ENCODE measurements at regions not wholly inside any gene's neighbourhood (a gene's known extent, or its start where the extent isn't known, plus 50 kb on each side); places are given as distances from the start of the nearest gene placed in this dataset.
A peak's percentile ranks its signal among the peaks of the same experiment; 100 is the strongest.

DNA sequence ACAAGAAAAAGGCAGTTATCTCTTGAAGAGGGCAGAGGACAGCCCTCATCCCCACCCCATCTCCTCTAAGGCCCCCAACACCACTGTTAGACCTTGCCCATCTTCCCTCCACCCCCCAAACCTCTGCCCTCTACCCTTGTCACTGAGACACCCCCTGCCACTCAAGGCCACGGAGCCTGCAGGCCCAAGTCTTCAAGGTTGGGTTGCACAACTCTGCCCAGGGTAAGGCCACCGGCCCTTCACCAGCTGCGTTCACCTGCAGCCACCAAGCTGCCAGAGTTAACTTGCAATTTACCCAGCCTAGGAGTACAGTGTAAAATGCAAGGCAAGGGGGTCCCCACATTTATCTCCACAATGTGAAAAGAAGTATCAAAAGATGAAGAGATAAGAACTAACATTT, 128.7 kb upstream of the PKDCC start:
- no peak for TF ChIP-seq POLR2AphosphoS5 (IDR thresholded peaks at IDR 0.05)
- no peak for TF ChIP-seq EP300 (IDR thresholded peaks at IDR 0.05)
- TF ChIP-seq POLR2A (IDR thresholded peaks at IDR 0.05) = no peak
- TF ChIP-seq, protein P1, sequence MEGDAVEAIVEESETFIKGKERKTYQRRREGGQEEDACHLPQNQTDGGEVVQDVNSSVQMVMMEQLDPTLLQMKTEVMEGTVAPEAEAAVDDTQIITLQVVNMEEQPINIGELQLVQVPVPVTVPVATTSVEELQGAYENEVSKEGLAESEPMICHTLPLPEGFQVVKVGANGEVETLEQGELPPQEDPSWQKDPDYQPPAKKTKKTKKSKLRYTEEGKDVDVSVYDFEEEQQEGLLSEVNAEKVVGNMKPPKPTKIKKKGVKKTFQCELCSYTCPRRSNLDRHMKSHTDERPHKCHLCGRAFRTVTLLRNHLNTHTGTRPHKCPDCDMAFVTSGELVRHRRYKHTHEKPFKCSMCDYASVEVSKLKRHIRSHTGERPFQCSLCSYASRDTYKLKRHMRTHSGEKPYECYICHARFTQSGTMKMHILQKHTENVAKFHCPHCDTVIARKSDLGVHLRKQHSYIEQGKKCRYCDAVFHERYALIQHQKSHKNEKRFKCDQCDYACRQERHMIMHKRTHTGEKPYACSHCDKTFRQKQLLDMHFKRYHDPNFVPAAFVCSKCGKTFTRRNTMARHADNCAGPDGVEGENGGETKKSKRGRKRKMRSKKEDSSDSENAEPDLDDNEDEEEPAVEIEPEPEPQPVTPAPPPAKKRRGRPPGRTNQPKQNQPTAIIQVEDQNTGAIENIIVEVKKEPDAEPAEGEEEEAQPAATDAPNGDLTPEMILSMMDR (IDR thresholded peaks at IDR 0.05) = no peak

DNA sequence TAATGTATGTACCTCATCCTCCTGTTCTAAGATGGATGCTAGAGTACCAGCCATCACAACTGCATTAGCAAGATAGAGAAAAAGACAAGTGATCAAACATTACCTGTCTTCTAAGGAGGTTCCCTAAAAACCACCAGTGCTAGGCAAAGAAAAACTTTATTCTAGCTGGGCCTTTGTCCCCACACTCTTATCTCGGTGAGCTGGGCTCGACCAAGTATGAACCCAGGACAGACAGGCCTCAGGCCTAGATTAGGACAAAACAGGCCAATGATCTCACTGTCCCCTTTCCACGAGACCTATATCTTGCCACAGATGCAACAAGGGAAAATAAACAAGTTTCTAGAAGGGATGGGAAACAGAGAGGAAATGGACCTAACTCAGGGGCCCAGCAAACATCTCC, 127.6 kb upstream of the PKDCC start:
- Histone ChIP-seq H3K4me3 (no peak overlapping the region), H3K4me1 (no peaks in the 10 kb centered on the region), H3K36me3 (no peaks in the 10 kb centered on the region), H3K9me3 (no peaks in the 10 kb centered on the region), H3K27ac (no peak overlapping the region), H3K27me3 (no peaks in the 10 kb centered on the region)
- TF ChIP-seq POLR2A (IDR thresholded peaks at IDR 0.05) (no peak), EP300 (IDR thresholded peaks at IDR 0.05) (no peak), POLR2AphosphoS5 (IDR thresholded peaks at IDR 0.05) (no peak)
- TF ChIP-seq, protein P1 (IDR thresholded peaks at IDR 0.05) = no peak
- 88 to 100% methylated on average over 2 to 3 of the region's 3 CpGs for WGBS, 2 donors (ENCODE audit: low coverage in 1 of 2)
- ATAC-seq = no peak

More for the DNA sequence above, 128.7 kb upstream of the PKDCC start:
- Histone ChIP-seq H3K27me3 (no peaks in the 10 kb centered on the region), H3K4me3 (no peak overlapping the region), H3K9me3 (no peaks in the 10 kb centered on the region), H3K4me1 (no peaks in the 10 kb centered on the region), H3K27ac (no peak overlapping the region), H3K36me3 (no peaks in the 10 kb centered on the region)
- 100% methylated on average over 1 of the region's 3 CpGs; no CpG with 5 or more reads in 1 of the 2 donors for WGBS, 2 donors (ENCODE audit: low coverage in 1 of 2)
- no peak for ATAC-seq

DNA sequence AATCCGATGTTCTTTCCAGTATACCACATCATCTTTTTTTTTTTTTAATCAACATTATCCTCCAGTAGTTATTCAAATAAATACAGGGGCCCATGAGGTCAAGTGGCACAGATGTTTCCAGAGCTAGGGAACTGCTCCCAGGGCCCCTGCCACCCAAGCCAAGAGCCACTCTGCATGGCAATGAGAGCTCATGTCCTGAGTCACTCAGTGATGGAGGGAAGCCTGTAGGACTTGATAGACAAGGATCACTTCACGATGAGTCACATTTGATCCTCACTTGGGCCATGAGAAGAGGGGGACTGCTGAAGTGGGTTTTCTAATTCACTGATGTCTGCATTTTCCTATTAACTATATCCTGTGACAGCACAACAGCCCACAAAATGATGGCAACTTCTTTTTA, 127.0 kb upstream of the PKDCC start:
- Histone ChIP-seq H3K4me3 (no peak overlapping the region), H3K36me3 (no peaks in the 10 kb centered on the region), H3K27me3 (no peaks in the 10 kb centered on the region), H3K9me3 (no peaks in the 10 kb centered on the region), H3K27ac (no peak overlapping the region), H3K4me1 (no peaks in the 10 kb centered on the region)
- ATAC-seq = no peak
- TF ChIP-seq, protein P1 (IDR thresholded peaks at IDR 0.05) = no peak
- TF ChIP-seq EP300 (IDR thresholded peaks at IDR 0.05) (no peak), POLR2A (IDR thresholded peaks at IDR 0.05) (no peak), POLR2AphosphoS5 (IDR thresholded peaks at IDR 0.05) (no peak)
- WGBS, 2 donors (ENCODE audit: low coverage in 1 of 2) = 100% methylated on average over 1 of the region's 2 CpGs; no CpG with 5 or more reads in 1 of the 2 donors

DNA sequence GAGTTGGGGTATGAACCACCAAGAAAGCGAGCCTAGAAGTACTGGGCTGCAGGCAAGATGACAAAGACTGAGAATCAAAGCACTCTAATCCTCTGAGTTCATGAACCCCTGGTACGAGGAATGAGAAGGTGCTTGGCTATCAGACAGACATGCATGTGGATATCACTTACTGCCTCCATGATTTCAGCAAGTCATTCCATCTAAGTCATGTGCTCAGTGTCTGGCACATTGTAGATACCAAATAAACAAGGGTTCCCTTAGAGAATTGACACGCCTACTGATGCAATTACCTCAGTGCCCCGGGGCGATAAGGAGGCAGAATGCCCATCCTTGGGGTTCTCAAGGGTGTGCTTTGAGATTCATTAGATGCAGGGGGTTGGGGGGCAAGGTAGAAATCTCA, 125.6 kb upstream of the PKDCC start:
- Histone ChIP-seq H3K27me3 (no peaks in the 10 kb centered on the region), H3K27ac (no peak overlapping the region), H3K4me3 (no peak overlapping the region), H3K4me1 (peaks cover 0 to 13% (median 0%) of the 10 kb centered on the region in 3 donors), H3K9me3 (no peaks in the 10 kb centered on the region), H3K36me3 (no peaks in the 10 kb centered on the region)
- 67 to 74% methylated on average over 1 to 3 of the region's 5 CpGs for WGBS, 2 donors (ENCODE audit: low coverage in 1 of 2)
- TF ChIP-seq POLR2AphosphoS5 (IDR thresholded peaks at IDR 0.05) (no peak), EP300 (IDR thresholded peaks at IDR 0.05) (no peak), POLR2A (IDR thresholded peaks at IDR 0.05) (no peak)
- TF ChIP-seq, protein P1 (IDR thresholded peaks at IDR 0.05) = no peak
- peak; percentile 60 for ATAC-seq

DNA sequence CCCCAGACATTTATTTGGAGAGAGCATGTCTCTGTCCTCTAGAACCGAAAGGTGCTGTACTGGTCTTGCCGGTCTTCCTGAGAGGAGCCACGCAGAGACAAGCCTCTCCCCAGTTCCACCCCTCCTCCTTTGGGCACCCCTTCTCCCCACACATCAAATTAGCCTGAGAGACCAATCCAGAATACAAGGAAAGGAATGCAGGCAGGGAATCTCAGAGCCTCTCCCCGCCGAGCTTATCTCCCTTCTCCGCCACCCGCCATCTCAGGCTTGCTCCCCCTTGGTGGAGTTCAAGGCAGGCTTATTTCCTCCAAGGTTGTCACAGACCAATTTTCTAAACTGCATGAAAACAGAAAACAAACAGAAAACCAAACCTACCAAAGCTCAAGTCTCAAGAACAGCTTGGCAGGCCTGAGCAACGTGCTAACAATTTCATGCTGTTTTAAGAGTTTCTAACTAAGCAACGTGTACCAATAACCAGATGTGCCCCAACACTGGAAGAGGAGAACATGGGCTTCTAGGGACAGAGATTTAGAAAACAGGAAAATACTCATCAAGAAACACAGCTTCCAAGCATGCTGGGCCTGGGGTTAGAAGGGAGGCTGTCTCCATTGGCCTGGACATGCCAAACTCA, 124.5 kb upstream of the PKDCC start:
- no peak for ATAC-seq
- H3K36me3 ChIP-seq = no peaks in the 10 kb centered on the region
- TF ChIP-seq EP300 (IDR thresholded peaks at IDR 0.05) (no peak), POLR2A (IDR thresholded peaks at IDR 0.05) (no peak), POLR2AphosphoS5 (IDR thresholded peaks at IDR 0.05) (no peak)
- TF ChIP-seq, protein P1 (IDR thresholded peaks at IDR 0.05) = no peak

More for the DNA sequence above, 124.5 kb upstream of the PKDCC start:
- no peaks in the 10 kb centered on the region for H3K27me3 ChIP-seq
- WGBS, 2 donors (ENCODE audit: low coverage in 1 of 2) = 84 to 95% methylated on average over 2 to 8 of the region's 9 CpGs
- H3K9me3 ChIP-seq = no peaks in the 10 kb centered on the region
- H3K4me1 ChIP-seq = peaks cover 0 to 23% (median 0%) of the 10 kb centered on the region in 3 donors
- no peak overlapping the region for H3K27ac ChIP-seq
- no peak overlapping the region for H3K4me3 ChIP-seq
